Activated CD4-positive, alpha-beta memory T cell treated with anti-CD3 and anti-CD28 coated beads for 36 hours (primary cell): ENCODE measurements at regions not wholly inside any gene's neighbourhood (a gene's known extent, or its start where the extent isn't known, plus 50 kb on each side); places are given as distances from the start of the nearest gene placed in this dataset.

Experiments used
- CTCF ChIA-PET: fragments of 350-600 bp; sonication (Branson Sonifier 250); formaldehyde crosslinking; loops from one replicate; lab custom pipeline; 2021; ENCODE audit warnings: antibody characterized with exemption, inconsistent platforms; lab: Charles Lee
- POLR2A ChIA-PET: fragments of 350-600 bp; sonication (Branson Sonifier 250); formaldehyde crosslinking; loops from one replicate; lab custom pipeline; 2021; ENCODE audit warnings: antibody characterized with exemption; lab: Charles Lee
- DNase-seq: peaks from one replicate; pipeline ENCODE4 v3.0.0-alpha.2; 2020
- H3K27ac Mint-ChIP-seq: one replicate; pipeline ENCODE4 v1.8.0; 2021; ENCODE audit warnings: mixed read lengths
- H3K27me3 Mint-ChIP-seq: one replicate; pipeline ENCODE4 v1.8.0; 2021; ENCODE audit warnings: mixed read lengths
- H3K36me3 Mint-ChIP-seq: one replicate; pipeline ENCODE4 v1.8.0; 2021; ENCODE audit warnings: mixed read lengths
- H3K4me1 Mint-ChIP-seq: one replicate; pipeline ENCODE4 v1.8.0; 2021; ENCODE audit warnings: low read depth, mixed read lengths
- H3K4me3 Mint-ChIP-seq: one replicate; pipeline ENCODE4 v1.8.0; 2021; ENCODE audit warnings: mild to moderate bottlenecking, mixed read lengths
- H3K9me3 Mint-ChIP-seq: one replicate; pipeline ENCODE4 v1.8.0; 2021; ENCODE audit warnings: mixed read lengths
- intact Hi-C: fragments of 100-400 bp; cut with micrococcal nuclease; formaldehyde crosslinking; loops from one replicate; pipeline ENCODE4 v1.15.1; 2023

- Mint-ChIP-seq H3K4me3 (no peak overlapping the region), H3K27me3 (no peaks in the 10 kb centered on the region), H3K9me3 (no peaks in the 10 kb centered on the region), H3K4me1 (no peaks in the 10 kb centered on the region), H3K36me3 (no peaks in the 10 kb centered on the region), H3K27ac (no peak overlapping the region)
- intact Hi-C loops = no loop called here
- DNase-seq = no peak
- POLR2A ChIA-PET = no interaction called here
- CTCF ChIA-PET = no interaction called here
Observed at GRCh38 chr18:52046842-52047241, 293.2 kb upstream of the DCC start.

DNA sequence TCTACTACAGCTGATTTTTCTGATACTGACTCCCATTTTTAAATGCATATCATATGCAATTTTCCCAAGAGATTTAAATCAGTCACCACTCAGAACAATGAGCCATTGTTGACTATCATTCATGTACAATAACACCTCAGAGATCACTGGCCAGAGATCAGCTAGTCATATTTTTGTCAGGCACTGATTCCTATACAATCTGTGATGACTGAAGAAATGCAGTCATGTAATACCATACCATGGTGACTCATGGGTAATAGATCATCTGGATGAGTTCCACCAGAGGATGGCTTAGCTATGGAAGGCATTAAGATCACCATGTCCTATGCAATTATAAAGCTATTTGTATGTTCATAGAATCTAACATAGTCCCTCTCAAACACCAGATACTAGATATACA is 285.7 kb upstream of the DCC start:
- DNase-seq = no peak
- Mint-ChIP-seq H3K4me3 (no peak overlapping the region), H3K4me1 (no peaks in the 10 kb centered on the region), H3K9me3 (peaks cover 13% of the 10 kb centered on the region), H3K27ac (no peak overlapping the region), H3K27me3 (no peaks in the 10 kb centered on the region), H3K36me3 (no peaks in the 10 kb centered on the region)
- ChIA-PET CTCF (no interaction called here), POLR2A (no interaction called here)
- intact Hi-C loops = no loop called here

DNA sequence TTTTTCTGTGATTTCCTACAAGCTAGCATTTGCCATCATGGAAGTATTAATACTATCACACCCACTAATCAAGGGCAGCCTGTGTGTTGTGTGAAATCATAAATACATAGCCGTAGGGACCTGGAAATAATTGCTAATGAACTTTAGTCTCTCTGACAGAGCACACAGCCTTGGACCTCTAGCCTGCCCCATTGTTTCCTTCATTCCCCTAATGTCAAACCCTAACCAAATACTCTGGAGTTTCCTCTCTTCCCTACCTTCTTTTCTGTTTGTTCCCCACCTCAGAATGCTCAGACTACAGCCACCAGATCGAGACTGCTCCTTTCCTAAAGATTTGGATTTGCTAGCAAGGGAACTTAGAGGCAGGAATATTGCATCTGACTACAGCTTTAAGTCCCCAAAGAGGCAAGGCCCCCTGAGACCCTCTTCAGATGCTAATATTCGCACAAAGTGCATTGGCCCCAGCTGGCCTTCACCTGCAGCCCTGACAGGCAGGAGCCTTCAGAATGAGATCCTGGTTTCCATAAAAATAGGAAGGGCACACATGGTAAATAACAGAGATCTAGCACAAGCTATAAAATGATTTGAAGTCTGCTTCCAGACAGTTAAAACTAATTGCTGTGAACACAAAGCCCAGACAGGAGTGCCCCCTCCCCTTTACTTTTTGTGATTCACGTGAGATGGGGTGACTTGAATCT is 279.2 kb upstream of the DCC start:
- Mint-ChIP-seq H3K9me3 (peaks cover 16% of the 10 kb centered on the region), H3K4me3 (no peak overlapping the region), H3K36me3 (no peaks in the 10 kb centered on the region), H3K27ac (no peak overlapping the region), H3K4me1 (no peaks in the 10 kb centered on the region), H3K27me3 (no peaks in the 10 kb centered on the region)
- intact Hi-C loops = no loop called here
- no peak for DNase-seq
- ChIA-PET POLR2A (no interaction called here), CTCF (interaction anchor here (0.6 kb wide), 1 partner anchor 1995 kb away, joined by 3 read pairs; no protein-coding TSS in a partner anchor)

DNA sequence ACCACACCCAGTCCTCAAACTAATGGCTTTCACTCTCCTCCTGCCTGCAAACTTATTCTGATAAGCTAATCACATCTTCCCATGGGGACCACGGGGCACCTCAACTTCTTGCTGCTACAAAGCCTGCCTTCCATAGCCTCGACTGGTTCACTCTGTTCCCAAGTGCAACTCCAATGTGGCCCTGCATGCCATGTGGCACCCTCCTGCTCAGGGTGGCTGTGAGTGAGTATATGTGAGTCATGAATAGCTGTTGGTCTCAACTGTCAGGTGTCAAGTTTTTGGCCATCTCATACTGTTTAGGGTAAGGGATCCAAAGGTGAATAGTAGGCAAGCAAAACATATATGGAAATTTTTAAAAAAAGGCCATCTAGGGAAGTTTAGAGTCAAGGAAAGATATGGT is 276.1 kb upstream of the DCC start:
- POLR2A ChIA-PET = no interaction called here
- DNase-seq = no peak
- Mint-ChIP-seq H3K36me3 (no peaks in the 10 kb centered on the region), H3K4me1 (no peaks in the 10 kb centered on the region), H3K27me3 (no peaks in the 10 kb centered on the region), H3K4me3 (no peak overlapping the region), H3K9me3 (peaks cover 22% of the 10 kb centered on the region), H3K27ac (no peak overlapping the region)
- intact Hi-C loops = no loop called here
- CTCF ChIA-PET = no interaction called here

- no peaks in the 10 kb centered on the region for H3K27me3 Mint-ChIP-seq
- peaks cover 25% of the 10 kb centered on the region for H3K9me3 Mint-ChIP-seq
- ChIA-PET CTCF (no interaction called here), POLR2A (no interaction called here)
- intact Hi-C loops = no loop called here
- H3K4me1 Mint-ChIP-seq = no peaks in the 10 kb centered on the region
- no peak overlapping the region for H3K4me3 Mint-ChIP-seq
- no peak for DNase-seq
- no peak overlapping the region for H3K27ac Mint-ChIP-seq
- no peaks in the 10 kb centered on the region for H3K36me3 Mint-ChIP-seq
Observed at GRCh38 chr18:52069201-52069600, 270.8 kb upstream of the DCC start.

DNA sequence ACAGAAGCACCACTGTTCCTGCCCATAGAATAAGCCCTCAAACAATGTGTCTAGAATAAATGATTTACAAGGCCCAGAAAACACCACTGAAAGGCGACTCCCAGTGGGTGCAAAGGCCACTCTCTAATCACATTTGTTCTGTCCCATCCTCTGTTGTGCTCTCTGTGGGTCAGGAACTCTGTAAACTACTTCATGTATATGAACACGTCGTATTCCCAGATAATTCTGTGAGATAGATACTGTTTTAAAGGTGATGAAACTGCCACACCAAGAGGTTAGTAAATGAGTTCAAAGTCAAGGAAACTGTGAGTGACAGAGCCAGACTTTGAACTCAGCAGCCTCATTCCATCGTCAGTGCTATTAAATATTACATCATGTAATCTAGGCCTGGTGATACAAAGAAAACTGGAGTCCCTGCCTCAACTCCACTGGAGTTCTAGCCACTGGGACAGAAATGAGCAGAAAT is 269.7 kb upstream of the DCC start:
- intact Hi-C loops = no loop called here
- no peak overlapping the region for H3K27ac Mint-ChIP-seq
- no peaks in the 10 kb centered on the region for H3K36me3 Mint-ChIP-seq
- H3K4me3 Mint-ChIP-seq = no peak overlapping the region
- CTCF ChIA-PET = no interaction called here
- no peak for DNase-seq
- H3K4me1 Mint-ChIP-seq = no peaks in the 10 kb centered on the region
- H3K27me3 Mint-ChIP-seq = no peaks in the 10 kb centered on the region
- H3K9me3 Mint-ChIP-seq = peaks cover 24% of the 10 kb centered on the region
- POLR2A ChIA-PET = no interaction called here

DNA sequence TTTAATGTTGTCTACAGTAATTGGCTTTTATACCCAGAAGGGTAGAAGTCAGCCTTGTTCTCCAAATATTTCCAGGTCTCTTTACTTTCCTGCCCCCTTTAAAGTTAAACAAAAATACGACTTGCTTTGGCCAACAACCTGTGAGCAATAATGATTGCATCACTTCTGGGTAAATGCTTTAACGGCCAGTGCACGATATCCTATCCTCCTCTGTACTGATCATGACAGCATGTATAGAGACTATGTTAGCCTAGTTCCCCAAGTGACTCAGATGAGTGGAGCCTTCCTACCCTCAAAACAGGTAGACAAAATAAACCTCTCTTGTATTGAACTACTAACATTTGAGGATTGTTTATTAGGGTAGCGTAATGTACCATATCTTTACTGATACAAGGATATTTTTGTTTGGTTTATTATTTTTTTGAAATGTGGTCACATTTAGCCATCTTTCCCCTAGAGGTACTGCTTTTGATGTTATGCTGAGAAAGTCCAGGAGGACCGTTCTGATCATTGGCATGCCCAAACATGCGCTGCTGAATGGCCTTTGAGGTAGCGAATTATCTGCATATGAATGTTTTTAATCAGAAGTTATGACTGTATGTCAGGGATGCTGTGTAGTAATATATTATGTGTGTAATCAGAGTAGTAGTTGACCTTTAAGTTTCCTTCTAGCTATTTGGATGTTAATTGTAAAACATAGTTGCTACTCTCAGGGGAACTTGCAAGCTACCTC is 262.6 kb upstream of the DCC start:
- Mint-ChIP-seq H3K36me3 (no peaks in the 10 kb centered on the region), H3K27me3 (no peaks in the 10 kb centered on the region), H3K4me1 (no peaks in the 10 kb centered on the region), H3K4me3 (no peak overlapping the region), H3K27ac (no peak overlapping the region), H3K9me3 (peaks cover 3% of the 10 kb centered on the region)
- no peak for DNase-seq
- POLR2A ChIA-PET = no interaction called here
- intact Hi-C loops = no loop called here
- CTCF ChIA-PET = no interaction called here

DNA sequence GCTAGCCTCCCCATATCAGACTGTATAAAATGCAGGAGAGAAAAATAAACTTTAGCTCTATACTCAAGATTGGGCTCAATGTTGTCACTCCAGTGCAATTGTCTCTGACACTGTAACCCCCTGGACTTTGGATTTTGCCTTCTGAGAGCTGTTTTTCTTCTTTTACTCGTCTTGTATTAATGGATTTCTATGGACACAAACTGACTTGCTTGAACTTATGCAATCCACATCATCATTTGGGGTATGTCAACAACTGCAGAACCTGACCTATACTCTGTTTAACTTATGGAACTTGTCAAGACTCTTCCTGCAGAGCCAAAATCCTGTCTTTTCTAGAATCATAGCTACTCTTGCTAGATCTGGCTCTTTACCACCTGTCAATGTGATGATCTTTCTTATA is 257.8 kb upstream of the DCC start:
- Mint-ChIP-seq H3K9me3 (no peaks in the 10 kb centered on the region), H3K27ac (no peak overlapping the region), H3K4me1 (no peaks in the 10 kb centered on the region), H3K4me3 (no peak overlapping the region), H3K36me3 (no peaks in the 10 kb centered on the region), H3K27me3 (no peaks in the 10 kb centered on the region)
- ChIA-PET POLR2A (no interaction called here), CTCF (no interaction called here)
- DNase-seq = no peak
- intact Hi-C loops = no loop called here

DNA sequence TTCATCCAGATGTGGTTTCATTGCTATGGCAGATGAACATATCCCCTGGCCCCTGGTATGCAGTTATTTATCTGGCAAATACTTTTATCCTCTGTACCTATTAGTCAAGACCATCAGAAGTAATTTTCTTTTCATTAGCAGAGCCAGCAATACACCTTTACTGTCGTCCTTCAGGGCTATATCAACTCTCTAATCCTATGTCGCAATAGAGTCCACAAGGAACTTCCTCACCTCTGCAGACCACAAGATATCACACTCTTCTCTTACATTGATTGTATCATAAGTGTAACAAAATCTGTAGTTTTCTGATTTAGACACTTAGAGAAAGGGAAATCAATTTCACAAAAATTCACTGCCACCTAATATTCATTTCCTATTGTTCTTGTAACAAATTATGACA is 252.9 kb upstream of the DCC start:
- Mint-ChIP-seq H3K9me3 (no peaks in the 10 kb centered on the region), H3K27me3 (no peaks in the 10 kb centered on the region), H3K36me3 (no peaks in the 10 kb centered on the region), H3K4me1 (no peaks in the 10 kb centered on the region), H3K27ac (no peak overlapping the region), H3K4me3 (no peak overlapping the region)
- ChIA-PET CTCF (no interaction called here), POLR2A (no interaction called here)
- DNase-seq = no peak
- intact Hi-C loops = no loop called here

- Mint-ChIP-seq H3K4me1 (no peaks in the 10 kb centered on the region), H3K4me3 (no peak overlapping the region), H3K36me3 (no peaks in the 10 kb centered on the region), H3K9me3 (no peaks in the 10 kb centered on the region), H3K27me3 (no peaks in the 10 kb centered on the region), H3K27ac (no peak overlapping the region)
- CTCF ChIA-PET = no interaction called here
- intact Hi-C loops = no loop called here
- POLR2A ChIA-PET = no interaction called here
- DNase-seq = no peak
Observed at GRCh38 chr18:52090005-52090404, 250.0 kb upstream of the DCC start.

DNA sequence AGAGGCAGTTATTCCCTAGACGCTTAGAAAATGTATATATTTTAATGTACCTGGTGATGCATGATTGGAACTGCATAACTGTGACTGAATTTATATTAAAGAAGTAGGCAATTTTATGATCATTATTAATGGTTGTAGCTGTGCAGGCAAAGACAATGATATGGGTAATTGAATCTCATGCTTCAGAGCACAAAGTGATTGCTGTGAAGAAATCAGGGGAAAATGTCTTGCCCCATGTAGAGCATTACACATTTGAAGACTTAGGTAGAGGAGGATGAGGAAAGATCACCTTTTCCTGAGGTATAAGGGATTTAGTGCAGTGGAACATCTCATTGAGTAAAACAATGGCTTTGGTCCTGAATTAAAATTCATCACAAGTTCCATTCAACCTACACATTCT is 246.8 kb upstream of the DCC start:
- Mint-ChIP-seq H3K27ac (no peak overlapping the region), H3K4me3 (no peak overlapping the region), H3K4me1 (no peaks in the 10 kb centered on the region), H3K36me3 (no peaks in the 10 kb centered on the region), H3K9me3 (no peaks in the 10 kb centered on the region), H3K27me3 (no peaks in the 10 kb centered on the region)
- DNase-seq = no peak
- CTCF ChIA-PET = no interaction called here
- intact Hi-C loops = no loop called here
- POLR2A ChIA-PET = no interaction called here

GRCh38 chr18:52118684-52119083 is 221.3 kb upstream of the DCC start:
- Mint-ChIP-seq H3K27me3 (no peaks in the 10 kb centered on the region), H3K36me3 (no peaks in the 10 kb centered on the region), H3K4me1 (no peaks in the 10 kb centered on the region), H3K27ac (no peak overlapping the region), H3K9me3 (no peaks in the 10 kb centered on the region), H3K4me3 (no peak overlapping the region)
- ChIA-PET CTCF (no interaction called here), POLR2A (no interaction called here)
- intact Hi-C loops = no loop called here
- DNase-seq = no peak
